NCI-H2227 treated with DMSO at 0.1 percent for 48 hours (cell line): ENCODE measurements at regions not wholly inside any gene's neighbourhood (a gene's known extent, or its start where the extent isn't known, plus 50 kb on each side); places are given as distances from the start of the nearest gene placed in this dataset.

ENCODE experiments used
- DNase-seq: peaks from one replicate; lab custom pipeline; 2025; lab: John Stamatoyannopoulos, UW

DNA sequence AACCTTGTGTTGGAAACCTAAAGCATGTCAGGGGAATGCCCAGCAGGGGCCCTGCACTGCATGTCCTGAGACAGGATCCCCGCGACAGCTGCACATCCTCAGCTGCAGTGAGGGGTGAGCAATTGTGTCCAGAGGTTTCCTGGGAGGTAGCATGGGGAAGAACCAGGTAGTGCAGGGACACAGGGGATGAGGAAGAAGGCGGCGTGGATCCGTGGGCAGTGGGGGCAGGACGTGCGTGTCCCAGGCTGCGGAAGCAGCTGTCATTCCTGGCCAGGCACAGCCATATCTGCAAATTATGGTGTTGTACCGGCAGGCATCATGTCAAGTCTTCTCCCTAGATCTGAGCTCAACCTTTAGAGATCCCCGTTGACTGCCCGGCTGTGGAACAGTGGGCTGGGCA is 238.2 kb upstream of the MYT1L start:
- no peak for DNase-seq

DNA sequence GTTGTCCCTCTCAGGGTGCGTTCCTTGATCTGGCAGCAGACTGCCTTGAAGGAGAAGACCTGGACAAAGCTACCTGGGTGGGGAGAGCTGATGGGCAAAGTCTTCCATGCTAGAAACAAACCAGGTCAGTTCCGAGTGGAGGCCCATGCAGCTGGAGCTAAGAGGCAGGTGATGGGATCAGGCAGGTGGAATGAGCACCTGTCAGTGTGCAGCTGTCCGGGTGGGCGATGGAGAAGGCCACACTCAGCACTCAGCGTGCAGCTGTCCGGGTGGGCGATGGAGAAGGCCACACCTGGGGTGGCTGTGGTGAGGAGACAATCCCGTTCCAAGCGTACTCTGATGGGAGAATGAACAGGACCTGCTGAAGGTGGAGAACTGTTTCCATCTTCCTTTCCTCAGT is 237.3 kb upstream of the MYT1L start:
- DNase-seq, result no peak

DNA sequence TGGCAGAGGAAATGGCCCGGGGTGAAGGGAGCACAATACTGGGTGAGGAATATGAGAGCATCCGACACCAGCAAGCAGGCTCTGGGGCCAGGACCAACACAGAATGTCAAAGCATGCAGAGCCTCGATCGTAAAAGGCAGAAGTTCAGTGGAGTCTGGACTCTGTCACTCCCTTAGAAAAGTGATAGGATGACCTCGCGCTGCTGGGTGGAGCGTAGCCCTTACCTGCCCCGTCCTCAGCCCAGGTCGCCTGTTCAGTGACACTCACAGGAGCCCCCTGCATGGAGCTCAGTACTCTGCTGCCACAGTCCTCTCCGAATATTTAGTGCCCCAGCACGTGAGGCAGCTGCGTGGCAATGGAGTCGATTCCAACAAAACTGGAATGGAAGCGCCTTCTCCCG is 236.7 kb upstream of the MYT1L start:
- no peak for DNase-seq

- DNase-seq, result no peak
Observed at GRCh38 chr2:2566396-2567323, 235.6 kb upstream of the MYT1L start.

- no peak for DNase-seq
Observed at GRCh38 chr2:2565671-2566070, 234.6 kb upstream of the MYT1L start.

DNA sequence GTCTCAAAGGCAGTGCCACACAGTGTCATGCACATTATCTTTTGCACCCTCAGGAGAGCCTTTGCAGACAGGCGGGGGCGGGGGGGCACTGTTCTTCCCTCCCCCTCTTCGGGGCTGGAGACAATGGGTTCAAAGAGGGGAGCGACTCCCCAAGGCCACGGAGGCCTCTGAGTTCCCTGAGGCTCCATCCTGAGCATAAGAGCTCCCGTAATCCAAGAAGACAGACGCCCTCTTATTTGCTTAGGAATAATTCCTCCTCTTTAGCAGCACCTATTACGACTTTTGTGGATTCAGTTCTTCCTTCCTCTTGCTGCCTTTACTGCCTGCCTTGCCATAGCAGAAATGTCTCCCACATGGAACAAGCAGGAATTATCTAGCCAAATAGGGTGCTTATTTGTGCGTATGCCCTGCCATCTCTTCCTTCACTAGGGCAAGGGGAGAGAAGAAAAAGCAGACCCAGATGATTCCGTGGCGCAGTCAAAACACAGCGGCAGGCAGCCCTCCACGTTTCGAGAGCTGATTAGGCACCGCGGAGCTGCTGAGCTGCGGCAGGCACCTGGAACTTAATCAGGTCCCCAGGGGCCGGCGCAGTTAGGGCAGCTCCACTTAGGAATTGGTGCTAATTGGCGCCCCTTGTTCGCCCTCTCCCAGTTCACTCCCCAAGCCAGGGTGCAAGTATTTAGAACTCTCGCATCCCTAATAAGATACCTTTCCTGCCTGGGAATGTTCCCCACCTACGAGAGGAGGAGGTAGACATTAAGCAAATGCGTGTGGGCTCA is 233.4 kb upstream of the MYT1L start:
- peak; percentile 52 for DNase-seq

DNA sequence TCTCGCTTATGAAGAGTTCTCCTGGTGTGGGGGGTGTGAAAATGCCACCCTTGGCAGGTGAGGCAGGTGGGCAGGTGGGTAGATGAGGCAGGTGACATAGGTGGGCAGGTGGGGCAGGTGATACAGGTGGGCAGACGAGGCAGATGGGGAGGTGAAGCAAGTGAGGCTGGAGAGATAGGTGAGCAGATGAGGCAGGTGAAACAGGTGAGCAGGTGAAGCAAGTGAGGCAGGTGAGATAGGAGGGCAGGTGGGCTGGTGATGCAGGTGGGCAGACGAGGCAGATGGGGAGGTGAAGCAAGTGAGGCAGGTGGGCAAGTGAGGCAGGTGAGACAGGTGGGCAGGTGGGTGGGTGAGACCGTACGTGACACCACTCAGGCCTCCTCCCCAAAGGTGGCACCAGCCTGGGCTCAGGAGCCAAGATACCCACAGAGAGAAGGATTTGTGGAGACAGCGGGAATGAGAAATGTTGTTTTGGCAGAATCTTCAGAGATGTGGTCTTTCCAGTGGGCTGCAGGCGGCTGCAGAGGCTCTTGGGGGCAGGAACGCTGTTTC is 232.3 kb upstream of the MYT1L start:
- DNase-seq, result no peak

DNA sequence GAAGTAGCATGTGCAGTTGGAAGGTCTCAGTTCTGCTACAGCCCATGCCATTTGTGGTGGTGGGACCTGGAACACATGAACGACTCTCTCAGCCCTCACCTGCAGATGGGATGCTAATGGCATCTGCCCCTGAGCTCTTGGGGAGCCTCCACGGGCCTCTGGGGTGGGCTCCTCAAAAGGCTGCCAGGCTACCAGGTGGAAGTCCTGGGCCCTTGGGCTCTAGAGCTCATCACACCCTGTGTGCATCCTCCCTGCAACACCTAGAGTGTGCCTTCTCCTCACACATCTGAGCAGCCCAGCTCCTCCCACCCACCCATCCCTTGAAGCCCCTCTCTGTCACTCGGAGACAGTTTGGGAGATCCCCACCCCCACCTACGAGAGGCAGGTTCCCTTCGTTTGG is 231.8 kb upstream of the MYT1L start:
- no peak for DNase-seq

GRCh38 chr2:2561346-2562095 is 230.4 kb upstream of the MYT1L start:
- DNase-seq, result no peak

- DNase-seq, result no peak
Observed at GRCh38 chr2:2560374-2561015, 229.4 kb upstream of the MYT1L start.

- DNase-seq, result no peak
Observed at GRCh38 chr2:2558476-2558875, 227.4 kb upstream of the MYT1L start.

GRCh38 chr2:2557475-2557874 is 226.4 kb upstream of the MYT1L start:
- DNase-seq, result no peak

DNA sequence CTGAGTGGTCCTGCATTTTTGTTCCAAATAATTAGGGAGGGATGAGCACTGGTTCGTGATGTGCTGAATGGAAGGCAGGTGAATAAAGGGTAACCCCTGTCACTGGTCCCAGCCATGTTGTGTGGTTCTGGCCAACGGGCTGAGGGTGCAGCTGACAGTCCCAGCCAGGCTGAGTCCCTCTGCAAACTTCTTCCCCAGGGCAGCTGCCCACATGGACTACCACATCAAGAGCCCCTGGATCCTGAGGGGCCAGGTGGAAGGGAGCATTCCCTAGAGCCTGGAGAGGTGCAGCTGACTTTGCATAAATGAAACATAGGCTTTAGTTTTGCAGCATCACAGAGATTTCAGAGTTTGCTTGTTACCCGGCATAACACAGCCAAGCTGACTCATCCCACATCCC is 219.8 kb upstream of the MYT1L start:
- DNase-seq, result no peak

DNA sequence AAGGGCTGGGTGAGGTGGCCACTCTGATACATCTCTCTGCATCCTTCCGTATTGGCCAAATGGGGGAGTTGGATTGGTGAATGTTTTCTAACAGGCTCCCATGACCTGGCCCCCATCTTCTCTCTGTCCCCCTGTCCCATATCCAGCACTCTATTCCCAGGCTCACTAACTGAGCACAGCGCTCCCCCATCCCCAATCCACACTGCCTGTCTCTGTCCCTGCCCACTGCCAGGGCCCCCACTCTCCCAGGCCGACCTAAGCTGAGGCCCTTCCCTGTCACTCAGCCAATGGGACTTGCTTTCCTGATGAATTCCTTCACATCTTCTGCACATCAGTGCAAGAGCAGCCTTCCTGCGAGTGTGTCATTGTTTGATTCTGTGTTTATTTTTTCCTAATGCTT is 216.8 kb upstream of the MYT1L start:
- no peak for DNase-seq

- DNase-seq, result no peak
Observed at GRCh38 chr2:2547451-2547850, 216.4 kb upstream of the MYT1L start.

DNA sequence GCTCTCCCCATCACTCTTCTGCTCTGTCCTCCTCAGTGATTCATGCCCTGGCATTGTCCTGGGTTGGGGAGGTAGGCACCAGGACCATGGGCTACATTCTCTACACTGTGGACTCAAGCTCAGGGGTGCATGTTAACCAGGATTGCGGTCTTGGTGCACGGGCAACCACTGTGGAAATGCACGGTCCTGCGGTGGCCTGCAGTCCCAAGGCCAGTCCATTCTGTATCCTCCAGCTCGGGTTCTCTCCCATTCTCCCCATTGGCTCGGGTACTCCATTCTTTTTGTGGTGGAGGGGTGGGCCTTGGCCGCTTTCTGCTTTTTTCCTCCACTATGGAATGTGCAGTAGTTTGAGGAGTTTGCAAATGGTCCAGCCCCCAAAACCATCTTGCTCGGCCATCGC is 215.0 kb upstream of the MYT1L start:
- no peak for DNase-seq

DNA sequence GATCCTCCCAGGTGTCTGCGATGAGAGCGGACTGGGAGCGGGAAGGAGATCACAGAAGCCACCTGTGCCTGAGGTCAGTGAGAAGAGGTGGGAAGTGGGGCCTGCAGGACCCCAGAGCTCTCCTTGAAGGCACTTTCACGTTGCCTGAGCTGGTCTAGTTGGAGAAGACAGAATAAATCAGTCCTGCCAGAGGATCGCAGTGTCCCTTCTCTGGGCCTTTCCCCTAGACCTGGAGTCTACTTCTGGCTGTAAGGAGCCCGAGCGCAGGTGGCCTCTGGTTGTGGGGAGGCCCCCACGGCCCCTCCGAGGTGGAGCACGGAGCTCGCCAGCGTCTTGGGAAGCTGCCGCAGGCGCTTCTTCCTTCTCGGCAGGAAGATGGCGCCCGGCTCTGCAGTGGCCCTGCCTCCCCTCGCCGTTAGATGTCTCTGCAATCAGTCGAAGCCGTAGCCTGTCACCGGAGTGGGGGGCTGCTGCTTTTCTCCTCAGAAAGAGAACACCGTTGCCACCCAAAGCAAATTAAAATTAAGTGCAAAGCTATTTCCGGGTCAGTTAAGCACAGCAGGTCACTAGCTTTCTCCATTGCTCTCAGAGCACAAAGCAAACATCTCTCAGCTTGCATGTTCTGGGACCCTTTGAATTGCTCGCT is 212.0 kb upstream of the MYT1L start:
- DNase-seq, result peak; percentile 82

GRCh38 chr2:2542316-2542715 is 211.2 kb upstream of the MYT1L start:
- DNase-seq, result no peak

DNA sequence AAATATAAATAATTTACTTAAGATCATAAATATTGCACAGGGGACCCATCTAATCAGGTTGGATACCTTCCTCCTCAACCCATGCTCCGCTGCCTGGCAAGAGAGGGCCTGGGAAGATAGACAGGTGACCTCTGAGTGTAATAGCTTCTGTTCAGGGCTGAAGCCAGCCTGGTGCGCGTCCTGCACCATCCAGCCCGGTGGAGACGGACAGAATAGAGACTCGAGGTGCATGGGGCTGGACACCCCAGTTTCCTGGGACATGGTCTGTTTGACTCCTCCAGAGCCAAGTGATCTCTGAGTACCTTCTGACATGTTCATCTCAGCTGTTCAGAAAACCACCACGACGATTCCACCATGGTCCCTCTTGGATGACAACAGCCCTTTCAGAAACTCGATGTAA is 209.3 kb upstream of the MYT1L start:
- DNase-seq, result no peak

DNA sequence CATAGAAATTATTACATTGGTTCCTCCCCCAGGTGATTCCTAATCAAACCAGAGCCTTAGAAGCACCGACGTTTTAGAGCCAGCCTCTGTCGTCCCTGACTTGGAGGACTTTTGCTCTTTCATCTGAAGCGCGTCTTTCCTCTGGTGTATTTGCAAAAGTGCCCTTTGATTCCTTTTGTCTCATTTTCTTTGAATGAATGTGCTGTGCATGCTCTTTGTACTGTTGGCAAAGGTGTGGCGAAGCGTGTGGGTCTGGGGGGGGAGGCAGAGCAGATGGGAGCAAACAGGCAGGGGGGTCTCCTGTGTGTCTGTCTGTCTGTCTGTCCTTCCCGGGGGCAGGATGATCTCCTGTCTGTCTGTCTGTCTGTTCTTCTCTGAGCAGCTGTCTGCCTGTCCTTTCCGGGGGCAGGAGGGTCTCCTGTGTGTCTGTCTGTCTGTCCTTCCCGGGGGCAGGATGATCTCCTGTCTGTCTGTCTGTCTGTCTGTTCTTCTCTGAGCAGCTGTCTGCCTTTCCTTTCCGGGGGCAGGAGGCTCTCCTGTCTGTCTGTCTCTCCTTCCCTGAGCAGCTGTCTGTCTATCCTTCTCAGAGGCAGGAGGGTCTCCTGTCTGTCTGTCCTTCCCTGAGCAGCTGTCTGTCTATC is 205.5 kb upstream of the MYT1L start:
- DNase-seq, result no peak

DNA sequence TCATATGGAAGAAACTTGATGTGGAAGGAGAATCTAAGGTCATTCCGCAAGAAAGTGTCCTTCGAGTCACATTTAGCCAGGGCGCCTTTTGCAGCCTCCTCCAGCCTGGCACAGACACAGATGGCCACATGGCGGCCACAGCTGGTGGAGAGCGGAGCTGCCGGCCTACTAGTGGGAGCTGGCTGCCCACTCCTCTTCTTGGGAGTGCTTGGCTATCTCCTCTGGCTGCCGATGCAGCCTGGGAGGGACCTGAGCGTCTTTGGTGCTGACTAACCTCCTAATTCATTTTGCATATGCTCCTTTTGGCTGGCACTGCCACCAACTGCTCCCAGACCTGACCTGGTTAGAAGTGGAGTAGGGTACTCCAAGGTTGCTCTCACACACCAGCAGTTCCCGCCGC is 199.3 kb upstream of the MYT1L start:
- no peak for DNase-seq
